Gastroesophageal sphincter (tissue), 4 donors: ENCODE measurements at regions not wholly inside any gene's neighbourhood (a gene's known extent, or its start where the extent isn't known, plus 50 kb on each side); places are given as distances from the start of the nearest gene placed in this dataset.
"Not testable (repeated sequence)": the region's sequence is repeated elsewhere in the genome, so short reads cannot be mapped to it uniquely, and the experiment has no call there.

Experiments used
- ATAC-seq: fragments of 150-250 bp; one replicate; pipeline ENCODE4 v1.9.1; 2016; ENCODE audit warnings: mild to moderate bottlenecking, moderate library complexity
- H3K27ac ChIP-seq, 4 donors: fragments of 200-600 bp; sonication (generic) in 3 of 4; 1 replicate in 3 of 4; 2 replicates in 1 of 4; pipeline ENCODE4 v1.5.1; 2016 to 2019
- H3K27me3 ChIP-seq: fragments of 200-600 bp; sonication (generic); one replicate; pipeline ENCODE4 v1.5.1; 2019
- H3K36me3 ChIP-seq, 2 donors: fragments of 200-600 bp; sonication (generic); one replicate each; pipeline ENCODE4 v1.5.1; 2019; ENCODE audit warnings: control low read depth in 1 of 2
- H3K4me1 ChIP-seq, 3 donors: fragments of 200-600 bp; sonication (generic); 1 replicate in 2 of 3; 2 replicates in 1 of 3; pipeline ENCODE4 v1.5.1; 2016 to 2019; ENCODE audit warnings: control low read depth in 2 of 3
- H3K4me3 ChIP-seq, 2 donors: fragments of 200-600 bp; sonication (generic); one replicate each; pipeline ENCODE4 v1.5.1; 2019; ENCODE audit warnings: mild to moderate bottlenecking in 1 of 2, moderate library complexity in 1 of 2
- H3K9me3 ChIP-seq, 3 donors: fragments of 200-600 bp; sonication (generic); one replicate each; pipeline ENCODE4 v1.5.1; 2017 to 2019; ENCODE audit warnings: control low read depth in 2 of 3
- EP300 ChIP-seq: sonication (generic); formaldehyde crosslinking; IDR thresholded peaks from one replicate; pipeline ENCODE4 v1.6.1; 2017; ENCODE audit warnings: antibody characterized with exemption, mild to moderate bottlenecking
- POLR2A ChIP-seq, 2 donors: fragments of 450-650 bp; IDR thresholded peaks; one replicate each; pipeline ENCODE4 v1.6.1; 2017; ENCODE audit warnings: antibody characterized with exemption in 2 of 2, mild to moderate bottlenecking in 2 of 2, moderate library complexity in 1 of 2
- POLR2AphosphoS5 ChIP-seq: sonication (generic); formaldehyde crosslinking; IDR thresholded peaks from one replicate; pipeline ENCODE4 v1.6.1; 2017; ENCODE audit warnings: antibody characterized with exemption
- WGBS, 2 donors: methylation state at CpG; one replicate each; pipeline ENCODE4 v1.1.5; 2018; ENCODE audit warnings: low coverage in 1 of 2; 5-methylcytosine and 5-hydroxymethylcytosine counted together
- TF ChIP-seq, protein P1 (sequence below), 4 experiments: fragments of 200-600 bp in 2 of 4; fragments of 450-650 bp in 2 of 4; sonication (generic) in 1 of 4; IDR thresholded peaks; one replicate each; pipeline ENCODE4 v1.5.1; 2017 to 2019; ENCODE audit warnings: antibody characterized with exemption in 4 of 4, mild to moderate bottlenecking in 2 of 4, moderate library complexity in 2 of 4

DNA sequence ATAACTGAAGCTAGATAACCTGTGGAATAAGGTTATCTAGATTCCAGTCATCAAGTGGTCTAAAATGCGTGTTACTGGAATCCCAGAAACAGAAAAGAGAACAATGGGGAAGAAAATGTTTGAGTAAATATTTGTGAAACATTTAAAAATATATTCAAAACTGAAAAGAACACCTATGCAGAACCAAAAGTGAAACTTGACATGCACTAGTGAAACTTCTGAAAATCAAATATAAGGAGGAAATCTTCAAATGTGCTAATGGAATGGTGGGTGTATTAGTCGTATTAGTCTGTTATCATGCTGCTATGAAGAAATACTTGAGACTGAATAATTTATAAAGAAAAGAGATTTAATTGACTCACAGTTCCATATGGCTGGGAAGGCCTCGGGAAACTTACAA is 512.4 kb upstream of the KLHL4 start:
- no peak for ATAC-seq
- TF ChIP-seq EP300 (no peak), POLR2A (IDR thresholded peaks at IDR 0.05) (no peak), POLR2AphosphoS5 (no peak)
- TF ChIP-seq, protein P1, sequence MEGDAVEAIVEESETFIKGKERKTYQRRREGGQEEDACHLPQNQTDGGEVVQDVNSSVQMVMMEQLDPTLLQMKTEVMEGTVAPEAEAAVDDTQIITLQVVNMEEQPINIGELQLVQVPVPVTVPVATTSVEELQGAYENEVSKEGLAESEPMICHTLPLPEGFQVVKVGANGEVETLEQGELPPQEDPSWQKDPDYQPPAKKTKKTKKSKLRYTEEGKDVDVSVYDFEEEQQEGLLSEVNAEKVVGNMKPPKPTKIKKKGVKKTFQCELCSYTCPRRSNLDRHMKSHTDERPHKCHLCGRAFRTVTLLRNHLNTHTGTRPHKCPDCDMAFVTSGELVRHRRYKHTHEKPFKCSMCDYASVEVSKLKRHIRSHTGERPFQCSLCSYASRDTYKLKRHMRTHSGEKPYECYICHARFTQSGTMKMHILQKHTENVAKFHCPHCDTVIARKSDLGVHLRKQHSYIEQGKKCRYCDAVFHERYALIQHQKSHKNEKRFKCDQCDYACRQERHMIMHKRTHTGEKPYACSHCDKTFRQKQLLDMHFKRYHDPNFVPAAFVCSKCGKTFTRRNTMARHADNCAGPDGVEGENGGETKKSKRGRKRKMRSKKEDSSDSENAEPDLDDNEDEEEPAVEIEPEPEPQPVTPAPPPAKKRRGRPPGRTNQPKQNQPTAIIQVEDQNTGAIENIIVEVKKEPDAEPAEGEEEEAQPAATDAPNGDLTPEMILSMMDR (IDR thresholded peaks at IDR 0.05), result no peak
- Histone ChIP-seq H3K27me3 (no peaks in the 10 kb centered on the region), H3K4me1 (no peaks in the 10 kb centered on the region), H3K4me3 (no peak overlapping the region), H3K9me3 (no peaks in the 10 kb centered on the region), H3K27ac (no peak overlapping the region), H3K36me3 (no peaks in the 10 kb centered on the region)
- 86 to 100% methylated on average over 1 to 3 of the region's 3 CpGs for WGBS, 2 donors

DNA sequence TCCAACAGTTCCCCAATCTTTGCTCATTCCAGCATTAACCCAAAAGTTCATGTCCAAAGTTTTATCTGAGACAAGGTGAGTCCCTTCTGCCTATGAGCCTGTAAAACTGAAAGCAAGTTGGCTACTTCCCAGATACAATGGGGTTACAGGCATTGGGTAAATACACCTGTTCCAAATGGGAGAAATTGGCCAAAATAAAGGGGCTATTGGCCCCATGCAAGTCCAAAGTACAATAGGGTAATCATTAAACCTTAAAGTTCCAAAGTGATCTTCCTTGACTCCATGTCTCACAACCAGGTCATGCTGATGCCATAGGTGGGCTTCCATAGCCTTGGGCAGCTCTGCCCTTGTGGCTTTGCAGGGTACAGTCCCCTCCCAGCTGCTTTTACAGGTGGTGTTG is 511.7 kb upstream of the KLHL4 start:
- H3K27ac ChIP-seq, result no peak overlapping the region
- TF ChIP-seq POLR2AphosphoS5 (no peak), EP300 (no peak), POLR2A (IDR thresholded peaks at IDR 0.05) (no peak)
- TF ChIP-seq, protein P1 (IDR thresholded peaks at IDR 0.05), result no peak
- H3K36me3 ChIP-seq, result no peaks in the 10 kb centered on the region
- no peaks in the 10 kb centered on the region for H3K9me3 ChIP-seq
- no peaks in the 10 kb centered on the region for H3K27me3 ChIP-seq
- ATAC-seq, result no peak
- no peak overlapping the region for H3K4me3 ChIP-seq
- no peaks in the 10 kb centered on the region for H3K4me1 ChIP-seq

DNA sequence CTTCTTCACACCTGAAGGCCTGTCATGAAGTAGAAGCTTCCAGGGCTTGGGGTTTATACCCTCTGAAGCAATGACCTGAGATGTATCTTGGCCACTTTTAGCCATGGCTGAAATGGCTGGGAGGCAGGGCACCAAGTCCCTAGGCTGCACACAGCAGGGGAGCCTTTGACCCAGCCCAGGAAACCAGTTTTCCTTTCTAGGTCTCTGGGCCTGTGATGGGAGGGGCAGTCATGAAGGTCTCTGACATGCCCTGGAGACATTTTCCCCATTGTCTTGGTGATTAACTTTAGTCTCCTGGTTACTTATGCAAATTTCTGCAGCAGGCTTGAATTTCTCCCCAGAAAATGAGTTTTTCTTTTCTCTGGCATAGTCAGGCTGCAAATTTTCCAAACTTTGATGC is 511.0 kb upstream of the KLHL4 start:
- Histone ChIP-seq H3K4me3 (no peak overlapping the region), H3K27me3 (no peaks in the 10 kb centered on the region), H3K36me3 (no peaks in the 10 kb centered on the region), H3K27ac (no peak overlapping the region), H3K4me1 (no peaks in the 10 kb centered on the region), H3K9me3 (no peaks in the 10 kb centered on the region)
- ATAC-seq, result no peak
- TF ChIP-seq POLR2A (IDR thresholded peaks at IDR 0.05), result no peak
- TF ChIP-seq, protein P1 (IDR thresholded peaks at IDR 0.05), result no peak
- TF ChIP-seq EP300, result no peak
- TF ChIP-seq POLR2AphosphoS5, result no peak

DNA sequence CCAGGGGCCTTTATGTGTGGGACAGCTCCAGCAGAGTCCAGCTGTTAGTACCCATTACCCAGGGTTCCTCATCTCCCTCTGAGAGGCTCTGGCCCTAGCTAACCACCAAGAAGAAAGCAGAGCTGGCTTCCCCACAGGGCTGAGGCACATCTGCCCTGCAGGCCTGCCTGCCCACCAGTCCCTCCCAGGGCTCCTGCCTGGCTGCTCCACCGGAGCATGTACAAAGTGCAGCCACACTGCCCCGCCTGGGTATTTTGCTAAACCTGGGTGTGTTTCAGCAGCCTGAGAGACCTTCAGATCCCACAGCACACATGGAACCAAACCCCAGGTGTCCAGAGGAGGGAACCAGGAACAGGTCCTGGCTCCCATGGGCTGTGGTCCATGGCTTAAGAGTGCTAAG is 500.4 kb upstream of the KLHL4 start:
- TF ChIP-seq EP300 (no peak), POLR2AphosphoS5 (no peak), POLR2A (IDR thresholded peaks at IDR 0.05) (no peak)
- TF ChIP-seq, protein P1 (IDR thresholded peaks at IDR 0.05), result no peak
- no peak for ATAC-seq
- Histone ChIP-seq H3K4me3 (no peak overlapping the region), H3K36me3 (no peaks in the 10 kb centered on the region), H3K4me1 (no peaks in the 10 kb centered on the region), H3K27ac (no peak overlapping the region), H3K27me3 (no peaks in the 10 kb centered on the region), H3K9me3 (no peaks in the 10 kb centered on the region)
- WGBS, 2 donors, result no CpG with 5 or more reads among the region's 2 CpGs

DNA sequence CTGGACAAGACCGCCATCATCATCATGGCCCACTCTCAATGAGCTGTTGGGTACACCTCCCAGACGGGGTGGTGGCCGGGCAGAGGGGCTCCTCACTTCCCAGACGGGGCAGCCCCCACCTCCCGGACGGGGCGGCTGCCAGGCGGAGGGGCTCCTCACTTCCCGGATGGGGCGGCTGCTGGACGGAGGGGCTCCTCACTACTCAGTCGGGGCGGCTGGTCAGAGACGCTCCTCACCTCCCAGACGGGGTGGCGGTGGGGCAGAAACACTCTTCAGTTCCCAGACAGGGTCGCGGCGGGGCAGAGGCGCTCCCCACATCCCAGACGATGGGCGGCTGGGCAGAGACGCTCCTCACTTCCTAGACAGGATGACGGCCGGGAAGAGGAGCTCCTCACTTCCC is 484.5 kb upstream of the KLHL4 start:
- no CpG with 5 or more reads among the region's 25 CpGs for WGBS, 2 donors
- H3K9me3 ChIP-seq, H3K4me3 ChIP-seq, H3K36me3 ChIP-seq, H3K27me3 ChIP-seq, H3K27ac ChIP-seq, H3K4me1 ChIP-seq, ATAC-seq: not testable (repeated sequence)

DNA sequence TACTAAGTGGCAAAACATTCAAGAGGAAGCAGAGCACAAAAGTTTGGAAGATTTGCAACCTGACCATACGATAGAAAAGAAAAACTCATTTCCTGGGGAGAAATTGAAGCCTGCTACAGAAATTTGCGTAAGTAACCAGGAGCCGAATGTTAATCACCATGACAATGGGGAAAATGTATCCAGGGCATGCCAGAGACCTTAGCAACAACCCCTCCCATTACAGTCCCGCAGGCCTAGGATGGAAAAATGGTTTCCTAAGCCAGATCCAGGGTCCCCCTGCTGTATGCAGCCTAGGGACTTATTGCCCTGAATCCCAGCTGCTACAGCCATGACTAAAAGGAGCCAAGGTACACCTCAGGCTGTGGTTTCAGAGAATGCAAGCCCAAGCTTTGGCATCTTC is 472.2 kb upstream of the KLHL4 start:
- Histone ChIP-seq H3K27ac (no peak overlapping the region), H3K27me3 (no peaks in the 10 kb centered on the region), H3K9me3 (no peaks in the 10 kb centered on the region), H3K4me1 (no peaks in the 10 kb centered on the region), H3K36me3 (no peaks in the 10 kb centered on the region), H3K4me3 (no peak overlapping the region)
- ATAC-seq, result no peak
- TF ChIP-seq POLR2A (IDR thresholded peaks at IDR 0.05) (no peak), EP300 (no peak), POLR2AphosphoS5 (no peak)
- TF ChIP-seq, protein P1 (IDR thresholded peaks at IDR 0.05), result no peak
- 69% methylated on average over 4 of the region's 4 CpGs; no CpG with 5 or more reads in 1 of the 2 donors for WGBS, 2 donors
